ENCODE measurements at regions not wholly inside any gene's neighbourhood (a gene's known extent, or its start where the extent isn't known, plus 50 kb on each side); places are given as distances from the start of the nearest gene placed in this dataset.

- TF ChIP-seq POLR2A (IDR thresholded peaks at IDR 0.05; ENCODE audit: low read depth, low read length) (no peak), TAF1 (IDR thresholded peaks at IDR 0.05; ENCODE audit: borderline replicate concordance, low read depth, low read length) (no peak)
Observed at GRCh38 chr5:158007336-158007735, 148.4 kb upstream of the CLINT1 start.

Data from GM12892 (cell line).